ENCODE measurements at regions not wholly inside any gene's neighbourhood (a gene's known extent, or its start where the extent isn't known, plus 50 kb on each side); places are given as distances from the start of the nearest gene placed in this dataset.

- DNase-seq (ENCODE audit: low read depth in 1 of 2, low spot score in 2 of 2), result peak in 1 of 2 experiments; percentile 52
- H3K4me2 ChIP-seq (ENCODE audit: insufficient read depth in 1 of 2, low read depth in 2 of 2, low read length in 2 of 2), result no peak overlapping the region; a peak in 1 of 4 replicates
- CTCF ChIA-PET (ENCODE audit: partially characterized antibody), result interaction anchor here (0.6 to 5.1 kb wide), 38 partner anchors 8 to 821 kb away, joined by 3 to 34 read pairs (median 4); no protein-coding TSS in a partner anchor
These were observed 342.4 kb upstream of the GRIA1 start for GRCh38 chr5:153147891-153148623.

More at GRCh38 chr5:153147891-153148623, 342.4 kb upstream of the GRIA1 start:
- Histone ChIP-seq H2BK20ac (ENCODE audit: low read length) (no peak overlapping the region), H3K23ac (ENCODE audit: insufficient read length) (no peak overlapping the region), H4K5ac (ENCODE audit: insufficient read length, low read depth, low read length) (no peak overlapping the region), H2BK12ac (ENCODE audit: low read depth, low read length) (no peak overlapping the region), H3K79me1 (ENCODE audit: low read depth, low read length) (no peaks in the 10 kb centered on the region; the same call in 1 of the 2 replicates), H4K20me1 (replicated peaks in 1 of 2; ENCODE audit: control insufficient read depth in 1 of 2, insufficient read depth in 2 of 2, low read length in 2 of 2) (no peaks in the 10 kb centered on the region), H2BK15ac (ENCODE audit: low read length) (peak overlapping the region; percentile 83; the same call in 1 of the 2 replicates), H3K4me3 (ENCODE audit: extremely low read depth in 1 of 4, insufficient read depth in 2 of 4, low read depth in 3 of 4, low read length in 4 of 4) (no peak overlapping the region), H2AFZ (ENCODE audit: low read length) (peak overlapping the region; percentile 37; the same call in 1 of the 2 replicates), H2AK5ac (ENCODE audit: low read depth, low read length) (no peak overlapping the region), H3K27me3 (replicated peaks in 1 of 4; ENCODE audit: control insufficient read depth in 3 of 4, extremely low read depth in 1 of 4, insufficient read depth in 3 of 4, low read length in 3 of 4) (no peaks in the 10 kb centered on the region), H3K23me2 (ENCODE audit: low read depth, low read length) (no peaks in the 10 kb centered on the region), H3K56ac (replicated peaks; ENCODE audit: insufficient read length, low read depth, low read length) (no peak overlapping the region), H3K4ac (replicated peaks; ENCODE audit: insufficient read length, low read depth, low read length) (peak overlapping the region; percentile 74), H3K27ac (ENCODE audit: low read depth, low read length) (no peak overlapping the region), H3K18ac (ENCODE audit: extremely low read depth, low read length) (no peak overlapping the region), H4K91ac (replicated peaks; ENCODE audit: insufficient read length, low read length) (peak overlapping the region; percentile 25), H2BK5ac (ENCODE audit: low read depth, low read length) (no peak overlapping the region), H4K8ac (ENCODE audit: extremely low read depth, insufficient read depth, low read length) (peak overlapping the region; percentile 80; the same call in 1 of the 2 replicates), H2BK120ac (replicated peaks; ENCODE audit: low read depth, low read length) (peak overlapping the region; percentile 21), H3K36me3 (ENCODE audit: control insufficient read depth in 2 of 4, insufficient read depth in 4 of 4, low read length in 3 of 4) (no peaks in the 10 kb centered on the region), H3K9ac (replicated peaks in 1 of 4; ENCODE audit: extremely low read depth in 1 of 4, low read depth in 3 of 4, low read length in 3 of 4) (no peak overlapping the region), H3K79me2 (ENCODE audit: control insufficient read depth in 1 of 2, insufficient read depth in 2 of 2, low read length in 2 of 2) (no peaks in the 10 kb centered on the region), H3K4me1 (replicated peaks in 1 of 4; ENCODE audit: control insufficient read depth in 3 of 4, insufficient read depth in 4 of 4, low read length in 3 of 4) (no peaks in the 10 kb centered on the region), H3K9me3 (ENCODE audit: insufficient read depth in 2 of 2, low read depth in 1 of 2, low read length in 1 of 2) (no peaks in the 10 kb centered on the region), H3K14ac (ENCODE audit: insufficient read length) (no peak overlapping the region)
- WGBS, 2 experiments (ENCODE audit: extremely low coverage in 1 of 2, insufficient coverage in 1 of 2, insufficient read length in 1 of 2, insufficient replicate concordance in 2 of 2, low coverage in 1 of 2, low lambda C conversion rate in 2 of 2, missing lambda C conversion rate in 1 of 2), result 38% methylated on average over 7 of the region's 7 CpGs; no CpG with 5 or more reads in 1 of the 2 experiments
- peak; percentile 98 for FAIRE-seq
- POLR2A ChIA-PET (ENCODE audit: partially characterized antibody), result no interaction called here
- TF ChIP-seq EZH2 (IDR thresholded peaks at IDR 0.05; ENCODE audit: low read depth, low read length, severe bottlenecking) (no peak), RAD21 (IDR thresholded peaks at IDR 0.05 in 1 of 2, conservative IDR thresholded peaks at IDR 0.05 in 1 of 2; ENCODE audit: low read depth in 2 of 2, low read length in 2 of 2) (peak; percentile 93 to 95), SIN3A (conservative IDR thresholded peaks at IDR 0.05 in 1 of 2, IDR thresholded peaks at IDR 0.05 in 1 of 2; ENCODE audit: low read depth in 1 of 2, low read length in 2 of 2) (0 out of 4 replicates have a peak, but pooled peaks of 1 of the 2 experiments have one; percentile 24), GABPA (IDR thresholded peaks at IDR 0.05; ENCODE audit: borderline replicate concordance, insufficient read depth, low read length) (no peak), CTCF (IDR thresholded peaks at IDR 0.05; ENCODE audit: control extremely low read depth in 1 of 3, insufficient read depth in 1 of 3, low read depth in 1 of 3, low read length in 3 of 3) (peak in 2 of 3 experiments; percentile 71 to 80; a peak in 3 of 4 replicates), ATF3 (IDR thresholded peaks at IDR 0.05; ENCODE audit: insufficient read depth, low read depth, low read length) (no peak)
